ENCODE measurements at regions not wholly inside any gene's neighbourhood (a gene's known extent, or its start where the extent isn't known, plus 50 kb on each side); places are given as distances from the start of the nearest gene placed in this dataset.

GRCh38 chr12:46958599-46959290 is 120.7 kb upstream of the PCED1B start:
- TF ChIP-seq FIP1L1 (IDR thresholded peaks at IDR 0.05; ENCODE audit: borderline replicate concordance, insufficient read depth, low read depth, low read length) (no peak), STAT5B (CRISPR knock-in tag; IDR thresholded peaks at IDR 0.05) (no peak), CTCF (CRISPR knock-in tag; IDR thresholded peaks at IDR 0.05) (no peak), ZNF256 (CRISPR knock-in tag; conservative IDR thresholded peaks at IDR 0.05) (no peak), ZNF616 (CRISPR knock-in tag; IDR thresholded peaks at IDR 0.05; ENCODE audit: low read depth) (no peak)

All from HepG2 (cell line).